GM18519 (cell line): ENCODE measurements at regions not wholly inside any gene's neighbourhood (a gene's known extent, or its start where the extent isn't known, plus 50 kb on each side); places are given as distances from the start of the nearest gene placed in this dataset.

ENCODE experiments used
- ATAC-seq: cut with Tn5 transposase; IDR thresholded peaks from one replicate; pipeline ENCODE4 v1.9.1; 2021; ENCODE audit warnings: mild to moderate bottlenecking, moderate library complexity; ENCODE audit not compliant: unreplicated experiment, low FRiP score

GRCh38 chr10:58017719-58018367 lies 249.9 kb downstream of the IPMK start:
- ATAC-seq = no peak

GRCh38 chr10:58016614-58017013 lies 251.1 kb downstream of the IPMK start:
- ATAC-seq = no peak

DNA sequence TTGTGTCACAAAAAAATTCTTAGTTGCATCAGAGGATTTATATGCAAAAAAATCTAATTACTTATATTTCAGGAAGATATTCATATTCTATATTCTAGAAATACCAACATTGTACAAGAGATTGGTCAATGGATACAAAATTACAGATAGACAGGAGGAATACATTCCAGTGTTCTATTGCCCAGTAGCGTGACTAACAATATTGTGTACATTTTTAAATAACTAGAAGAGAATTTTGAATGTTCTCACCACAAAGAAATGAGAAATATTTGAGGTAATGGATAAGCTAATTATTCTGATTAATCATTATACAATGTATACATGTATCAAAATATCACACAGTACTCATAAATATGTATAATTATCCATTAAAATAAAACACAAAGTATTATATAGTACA lies 253.3 kb downstream of the IPMK start:
- ATAC-seq = no peak

- ATAC-seq = no peak
These were observed 254.3 kb downstream of the IPMK start for GRCh38 chr10:58013406-58013805.

- ATAC-seq = no peak
These were observed 257.5 kb downstream of the IPMK start for GRCh38 chr10:58010073-58010702.

GRCh38 chr10:58003945-58004344 lies 263.7 kb downstream of the IPMK start:
- ATAC-seq = no peak

- no peak for ATAC-seq
These were observed 266.5 kb downstream of the IPMK start for GRCh38 chr10:58001159-58001558.

- ATAC-seq = no peak
These were observed 271.2 kb downstream of the IPMK start for GRCh38 chr10:57996536-57996935.

DNA sequence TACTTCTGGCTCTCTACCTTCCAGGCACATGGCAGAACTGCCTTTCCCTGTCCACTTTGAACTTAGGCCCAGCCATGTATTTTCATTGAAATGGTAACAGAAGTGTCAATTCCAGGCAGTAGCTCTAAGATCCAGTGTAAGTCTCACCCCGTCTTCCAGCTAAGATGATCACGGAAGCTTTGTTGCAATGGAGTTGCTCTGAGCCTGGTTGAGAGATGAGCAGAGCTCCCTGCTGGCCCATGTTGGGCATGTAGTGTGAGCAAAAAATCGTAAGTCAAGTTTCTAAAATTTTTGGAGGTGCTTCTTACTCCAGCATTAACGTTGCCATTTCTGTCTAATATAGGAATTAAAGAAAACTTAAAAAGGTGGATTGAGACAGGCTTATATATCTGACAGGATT lies 274.4 kb downstream of the IPMK start:
- ATAC-seq = no peak

DNA sequence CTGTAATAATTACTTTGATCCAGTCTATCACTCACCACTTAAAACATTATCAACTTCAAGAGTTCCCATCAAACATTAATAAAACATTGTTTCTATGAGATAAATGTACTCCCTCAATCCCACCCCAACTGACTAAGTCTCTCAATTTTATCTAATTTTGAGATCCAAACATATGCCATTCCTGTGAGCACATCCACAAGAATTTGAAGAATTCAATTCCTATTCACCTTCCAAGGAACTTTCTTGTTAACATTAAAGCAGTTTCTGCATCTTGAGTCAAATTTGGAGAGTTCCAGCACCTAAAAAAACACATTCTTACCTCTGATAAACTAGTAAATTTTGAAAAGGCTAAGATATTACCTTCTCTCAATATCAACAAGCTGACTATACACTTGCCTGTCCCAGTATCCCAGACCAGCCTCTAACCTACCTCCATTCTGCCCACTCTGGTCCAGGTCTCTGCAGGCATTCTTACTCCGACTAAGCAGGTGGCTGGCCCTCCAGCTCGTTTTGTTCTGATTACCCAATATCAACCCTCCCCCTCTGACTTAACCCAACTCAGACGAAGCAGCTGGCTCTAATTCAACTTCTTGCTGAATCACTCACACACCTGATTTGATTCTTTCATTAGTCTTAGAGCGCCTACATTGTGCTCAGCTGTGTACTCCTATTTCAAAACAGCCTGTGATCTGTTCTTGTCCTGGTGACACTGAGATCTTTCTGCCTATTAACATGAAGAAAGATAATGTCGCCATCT lies 275.2 kb downstream of the IPMK start:
- ATAC-seq = no peak

DNA sequence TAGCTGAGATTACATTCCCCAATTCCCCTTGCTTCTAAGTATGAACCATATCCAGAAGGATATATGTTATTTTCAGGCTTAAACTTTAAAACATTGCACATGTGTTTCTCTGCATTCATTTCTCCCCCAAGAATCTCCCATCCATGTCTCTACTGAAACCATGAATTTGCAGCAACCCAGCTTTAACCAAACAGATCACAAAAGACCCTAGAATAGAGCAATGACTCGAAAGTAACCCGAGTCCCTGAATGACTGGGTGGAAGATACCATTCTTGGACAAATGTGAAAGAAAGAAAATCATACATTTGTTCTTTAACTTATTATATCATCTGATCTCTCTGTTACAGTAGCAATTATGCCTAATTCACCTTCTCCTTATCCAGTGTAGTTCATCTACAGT lies 278.7 kb downstream of the IPMK start:
- no peak for ATAC-seq

GRCh38 chr10:57987055-57987721 lies 280.5 kb downstream of the IPMK start:
- no peak for ATAC-seq

- no peak for ATAC-seq
These were observed 281.3 kb downstream of the IPMK start for GRCh38 chr10:57986422-57986821.

DNA sequence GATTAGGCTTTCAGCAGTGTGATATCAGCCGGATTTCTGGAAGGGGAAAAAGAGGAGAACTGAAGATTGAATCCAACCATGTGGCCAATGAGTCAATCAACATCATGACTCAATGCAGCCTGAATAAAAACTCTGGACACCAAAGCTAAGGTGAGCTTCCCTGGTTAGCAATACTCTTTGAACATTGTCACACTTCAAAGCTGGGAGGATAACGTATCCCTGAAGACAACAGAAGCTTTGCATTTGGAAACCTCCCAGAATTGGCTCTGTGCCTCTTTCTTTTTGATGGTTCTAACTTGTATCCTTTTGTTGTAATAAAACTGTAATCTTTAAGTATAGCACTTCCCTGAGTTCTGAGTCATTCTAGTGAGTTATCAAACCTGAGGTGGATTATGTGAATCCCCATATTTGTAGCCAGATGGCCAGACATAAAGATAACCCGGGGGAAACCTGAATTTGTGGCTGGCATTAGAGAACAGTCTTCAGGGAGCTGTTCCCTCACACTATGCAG lies 284.4 kb downstream of the IPMK start:
- ATAC-seq = no peak

DNA sequence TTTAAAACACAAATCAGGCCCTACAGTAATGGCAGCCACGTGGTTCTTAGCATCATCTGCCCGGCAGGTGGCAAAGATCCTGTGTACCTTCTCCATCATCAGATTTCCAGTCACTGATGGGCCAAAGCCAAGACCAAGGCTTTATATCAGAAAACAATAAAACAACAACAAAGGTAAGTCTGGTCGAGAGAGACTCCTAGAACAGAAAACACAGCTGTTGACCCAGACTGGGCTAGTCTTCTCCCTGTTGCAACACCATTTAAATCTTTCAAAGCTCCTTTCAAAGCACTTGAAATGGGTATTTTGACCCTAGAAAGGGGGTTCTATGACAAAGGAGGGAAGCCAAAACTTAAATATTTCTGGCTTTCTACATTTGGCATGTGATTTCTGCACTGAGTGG lies 285.6 kb downstream of the IPMK start:
- no peak for ATAC-seq

DNA sequence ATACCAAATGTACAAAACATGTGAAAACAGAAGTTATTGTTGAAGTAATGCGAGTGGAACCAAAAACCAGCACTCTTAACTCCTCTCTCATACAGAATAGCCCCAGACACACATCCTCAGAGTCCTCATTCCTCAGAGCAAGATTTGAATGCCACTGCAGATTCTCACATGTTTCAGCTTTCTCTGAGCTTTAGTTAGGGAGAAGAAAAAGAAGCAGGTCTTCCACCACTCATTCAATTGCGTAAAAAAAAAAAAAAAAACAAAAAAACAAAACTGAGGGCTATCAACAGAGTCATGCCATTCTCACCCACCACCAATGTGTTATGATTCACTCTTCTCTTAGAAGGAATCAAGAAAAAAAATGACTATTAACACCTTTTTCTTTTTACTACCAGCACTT lies 287.7 kb downstream of the IPMK start:
- no peak for ATAC-seq

DNA sequence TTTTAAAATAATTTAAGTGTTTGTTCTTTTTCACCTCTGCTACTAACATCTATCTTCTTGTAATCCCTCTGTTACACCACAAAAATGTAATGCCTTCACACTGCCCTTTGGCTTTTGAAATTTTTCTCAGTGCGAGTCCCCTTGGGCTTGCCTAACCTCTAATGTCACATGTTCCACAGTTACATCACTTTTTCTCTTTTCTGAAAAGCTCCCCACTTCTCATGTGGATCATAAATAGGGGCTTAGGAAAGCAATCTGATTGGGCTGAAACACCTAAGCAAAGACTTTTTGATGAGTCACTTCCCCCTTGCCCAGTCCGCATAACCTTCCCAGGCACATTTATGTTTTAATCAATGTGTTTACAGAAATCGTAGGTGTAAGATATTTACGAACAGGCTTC lies 288.2 kb downstream of the IPMK start:
- no peak for ATAC-seq

GRCh38 chr10:57977262-57977661 lies 290.4 kb downstream of the IPMK start:
- no peak for ATAC-seq

DNA sequence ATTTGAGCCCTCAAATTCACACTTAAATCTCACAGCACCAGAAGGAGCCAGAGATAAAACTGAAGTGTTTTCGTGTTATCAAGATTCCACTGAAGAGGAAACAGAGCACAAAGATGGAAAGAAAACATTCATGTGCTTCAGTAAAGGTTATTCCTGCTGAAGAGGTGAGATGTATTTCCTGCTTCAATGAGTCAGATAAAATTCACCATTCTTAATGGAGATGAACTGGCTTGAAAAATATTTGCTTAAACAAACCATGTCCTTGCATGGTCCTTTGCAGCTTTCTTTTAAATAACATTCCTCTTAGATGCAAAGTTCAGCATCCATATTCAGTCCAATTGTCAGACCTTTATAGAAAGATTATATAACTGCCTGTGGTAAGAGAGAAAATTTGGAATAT lies 294.2 kb downstream of the IPMK start:
- ATAC-seq = no peak

- ATAC-seq = no peak
These were observed 294.9 kb downstream of the IPMK start for GRCh38 chr10:57972783-57973182.
